Astrocyte of the cerebellum (primary cell): ENCODE measurements at regions not wholly inside any gene's neighbourhood (a gene's known extent, or its start where the extent isn't known, plus 50 kb on each side); places are given as distances from the start of the nearest gene placed in this dataset.

Experiments
- DNase-seq: peaks from one replicate; pipeline ENCODE4 v3.0.0-alpha.2; 2011; ENCODE audit warnings: low read depth
- H3K4me3 ChIP-seq: 2 replicates; pipeline ENCODE4 v1.5.1; 2011; ENCODE audit warnings: mild to moderate bottlenecking, low read depth, low read length, moderate library complexity
- in situ Hi-C: cut with HindIII; loops from 2 replicates; pipeline ENCODE4 v1.10.0; 2017; ENCODE audit warnings: low sequenced_read_pairs
- TF ChIP-seq, protein P1 (sequence below): IDR thresholded peaks from 2 replicates; pipeline ENCODE4 v1.5.1; 2012; ENCODE audit warnings: low read length, low read depth, moderate library complexity, mild to moderate bottlenecking; ENCODE audit errors: missing control alignments

GRCh38 chr18:55663891-55664290 lies 75.9 kb upstream of the TCF4 start:
- no peak for DNase-seq
- no peak overlapping the region for H3K4me3 ChIP-seq
- in situ Hi-C loops, result no loop called here
- TF ChIP-seq, protein P1, sequence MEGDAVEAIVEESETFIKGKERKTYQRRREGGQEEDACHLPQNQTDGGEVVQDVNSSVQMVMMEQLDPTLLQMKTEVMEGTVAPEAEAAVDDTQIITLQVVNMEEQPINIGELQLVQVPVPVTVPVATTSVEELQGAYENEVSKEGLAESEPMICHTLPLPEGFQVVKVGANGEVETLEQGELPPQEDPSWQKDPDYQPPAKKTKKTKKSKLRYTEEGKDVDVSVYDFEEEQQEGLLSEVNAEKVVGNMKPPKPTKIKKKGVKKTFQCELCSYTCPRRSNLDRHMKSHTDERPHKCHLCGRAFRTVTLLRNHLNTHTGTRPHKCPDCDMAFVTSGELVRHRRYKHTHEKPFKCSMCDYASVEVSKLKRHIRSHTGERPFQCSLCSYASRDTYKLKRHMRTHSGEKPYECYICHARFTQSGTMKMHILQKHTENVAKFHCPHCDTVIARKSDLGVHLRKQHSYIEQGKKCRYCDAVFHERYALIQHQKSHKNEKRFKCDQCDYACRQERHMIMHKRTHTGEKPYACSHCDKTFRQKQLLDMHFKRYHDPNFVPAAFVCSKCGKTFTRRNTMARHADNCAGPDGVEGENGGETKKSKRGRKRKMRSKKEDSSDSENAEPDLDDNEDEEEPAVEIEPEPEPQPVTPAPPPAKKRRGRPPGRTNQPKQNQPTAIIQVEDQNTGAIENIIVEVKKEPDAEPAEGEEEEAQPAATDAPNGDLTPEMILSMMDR, result no peak

- DNase-seq, result no peak
- TF ChIP-seq, protein P1, result no peak
- in situ Hi-C loops, result no loop called here
These were observed 70.6 kb upstream of the TCF4 start for GRCh38 chr18:55658598-55658997.

GRCh38 chr18:55657572-55658331 lies 69.8 kb upstream of the TCF4 start:
- in situ Hi-C loops, result no loop called here
- no peak for DNase-seq
- no peak overlapping the region for H3K4me3 ChIP-seq
- TF ChIP-seq, protein P1, result no peak

More at GRCh38 chr18:55658598-55658997, 70.6 kb upstream of the TCF4 start:
- no peak overlapping the region for H3K4me3 ChIP-seq

GRCh38 chr18:55654986-55655385 lies 67.0 kb upstream of the TCF4 start:
- in situ Hi-C loops, result no loop called here
- DNase-seq, result no peak
- TF ChIP-seq, protein P1, result no peak
- H3K4me3 ChIP-seq, result no peak overlapping the region

GRCh38 chr18:55651236-55651635 lies 63.2 kb upstream of the TCF4 start:
- in situ Hi-C loops, result no loop called here
- H3K4me3 ChIP-seq, result no peak overlapping the region
- DNase-seq, result no peak
- TF ChIP-seq, protein P1, result no peak

DNA sequence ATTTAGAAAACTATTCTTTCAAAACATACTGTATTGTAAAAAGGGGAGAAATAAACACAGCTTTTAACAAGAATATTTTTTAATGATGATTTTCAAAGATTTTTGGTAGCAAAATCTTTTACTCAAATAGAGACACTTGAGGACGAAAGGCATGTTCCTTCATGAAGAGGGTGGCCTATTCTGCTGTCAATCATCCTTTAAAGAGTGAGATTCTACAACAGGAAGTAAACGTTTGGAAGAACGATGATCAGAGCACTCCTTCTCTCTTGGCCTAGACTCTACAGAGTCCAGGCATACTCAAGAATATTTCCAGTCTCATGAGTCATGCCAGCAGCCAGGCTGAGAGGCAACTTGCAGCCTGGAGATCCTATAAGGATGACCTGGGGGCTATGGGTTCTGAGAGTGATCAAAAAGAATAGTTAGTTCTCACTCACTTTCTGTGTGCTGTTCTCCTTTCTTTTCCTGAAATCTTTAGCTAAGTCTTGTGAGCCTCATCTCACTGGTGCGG lies 62.4 kb upstream of the TCF4 start:
- no peak for DNase-seq
- no peak overlapping the region for H3K4me3 ChIP-seq
- in situ Hi-C loops, result no loop called here
- TF ChIP-seq, protein P1, result no peak
